Testis (tissue), 2 donors: ENCODE measurements at regions not wholly inside any gene's neighbourhood (a gene's known extent, or its start where the extent isn't known, plus 50 kb on each side); places are given as distances from the start of the nearest gene placed in this dataset.

Source experiments
- DNase-seq: peaks from one replicate; pipeline ENCODE4 v3.0.0-alpha.2; 2019
- H3K27ac ChIP-seq, 2 donors: fragments of 200-600 bp; sonication (generic); one replicate each; pipeline ENCODE4 v1.5.1; 2019
- H3K27me3 ChIP-seq: fragments of 200-600 bp; sonication (generic); one replicate; pipeline ENCODE4 v1.5.1; 2019
- H3K36me3 ChIP-seq: fragments of 200-600 bp; sonication (generic); one replicate; pipeline ENCODE4 v1.5.1; 2017; ENCODE audit warnings: low read depth; ENCODE audit errors: missing control alignments
- H3K4me1 ChIP-seq: fragments of 200-600 bp; sonication (generic); one replicate; pipeline ENCODE4 v1.5.1; 2019
- H3K4me3 ChIP-seq, 2 donors: fragments of 200-600 bp; sonication (generic); one replicate each; pipeline ENCODE4 v1.5.1; 2017 to 2019
- H3K9me3 ChIP-seq: fragments of 200-600 bp; sonication (generic); one replicate; pipeline ENCODE4 v1.5.1; 2017
- CTCF ChIP-seq, 3 experiments: fragments of 450-650 bp in 2 of 3; fragments of 200-600 bp in 1 of 3; sonication (generic) in 1 of 3; IDR thresholded peaks; one replicate each; pipeline ENCODE4 v1.5.1; 2016 to 2019; ENCODE audit warnings: antibody characterized with exemption in 3 of 3, mild to moderate bottlenecking in 2 of 3, moderate library complexity in 1 of 3
- POLR2A ChIP-seq: fragments of 450-650 bp; IDR thresholded peaks from one replicate; pipeline ENCODE4 v1.6.1; 2017; ENCODE audit warnings: antibody characterized with exemption, mild to moderate bottlenecking, moderate library complexity
- WGBS, 2 donors: methylation state at CpG; one replicate each; pipeline ENCODE4 v1.1.5; 2018; 5-methylcytosine and 5-hydroxymethylcytosine counted together
- intact Hi-C: fragments of 100-400 bp; cut with DNase I; formaldehyde crosslinking; loops from one replicate; pipeline ENCODE4 v1.15.1; 2023; ENCODE audit warnings: low total_unique reads

DNA sequence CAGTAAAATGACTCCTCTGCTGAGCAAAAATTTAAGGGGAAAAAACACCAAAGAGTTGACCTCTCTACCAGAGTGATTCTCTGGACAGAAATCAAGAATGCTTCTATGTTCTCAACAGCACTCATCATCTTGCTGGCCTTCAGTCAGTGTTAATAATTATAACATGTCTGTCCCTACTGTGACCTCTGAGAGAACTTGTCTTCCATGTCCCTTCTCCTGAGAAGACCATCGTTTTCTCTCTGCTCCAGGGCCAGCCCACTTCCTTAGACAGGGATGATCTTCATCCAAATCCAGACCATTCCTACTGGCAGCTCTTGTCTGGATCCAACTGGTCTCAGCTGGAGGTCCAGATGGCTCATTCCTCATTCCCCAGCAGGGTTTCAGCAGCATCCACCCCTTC lies 139.0 kb upstream of the NECTIN3 start:
- no peaks in the 10 kb centered on the region for H3K9me3 ChIP-seq
- 50 to 65% methylated on average over 1 of the region's 1 CpG for WGBS, 2 donors
- intact Hi-C loops: no loop called here
- H3K4me3 ChIP-seq: no peak overlapping the region
- H3K27me3 ChIP-seq: no peaks in the 10 kb centered on the region
- TF ChIP-seq POLR2A (no peak), CTCF (IDR thresholded peaks at IDR 0.05) (no peak)
- no peaks in the 10 kb centered on the region for H3K4me1 ChIP-seq
- no peak for DNase-seq
- H3K36me3 ChIP-seq: no peaks in the 10 kb centered on the region
- no peak overlapping the region for H3K27ac ChIP-seq

GRCh38 chr3:110933821-110934426 lies 137.7 kb upstream of the NECTIN3 start:
- no peak for DNase-seq
- intact Hi-C loops: no loop called here
- TF ChIP-seq POLR2A (no peak), CTCF (IDR thresholded peaks at IDR 0.05) (no peak)
- no peaks in the 10 kb centered on the region for H3K9me3 ChIP-seq
- H3K27me3 ChIP-seq: no peaks in the 10 kb centered on the region
- no peak overlapping the region for H3K27ac ChIP-seq
- 89 to 90% methylated on average over 4 of the region's 4 CpGs for WGBS, 2 donors
- H3K4me3 ChIP-seq: no peak overlapping the region
- no peaks in the 10 kb centered on the region for H3K36me3 ChIP-seq
- no peaks in the 10 kb centered on the region for H3K4me1 ChIP-seq

- Histone ChIP-seq H3K27ac (no peak overlapping the region), H3K4me3 (no peak overlapping the region), H3K4me1 (no peaks in the 10 kb centered on the region), H3K27me3 (no peaks in the 10 kb centered on the region), H3K36me3 (no peaks in the 10 kb centered on the region), H3K9me3 (no peaks in the 10 kb centered on the region)
- TF ChIP-seq POLR2A: no peak
- no peak for TF ChIP-seq CTCF (IDR thresholded peaks at IDR 0.05)
- no peak for DNase-seq
- intact Hi-C loops: no loop called here
Observed at GRCh38 chr3:110938629-110939028, 133.0 kb upstream of the NECTIN3 start.

- Histone ChIP-seq H3K27ac (no peak overlapping the region), H3K27me3 (no peaks in the 10 kb centered on the region), H3K4me1 (no peaks in the 10 kb centered on the region), H3K36me3 (no peaks in the 10 kb centered on the region), H3K9me3 (no peaks in the 10 kb centered on the region), H3K4me3 (no peak overlapping the region)
- no peak for DNase-seq
- WGBS, 2 donors: 71 to 75% methylated on average over 1 of the region's 1 CpG
- TF ChIP-seq POLR2A: no peak
- no peak for TF ChIP-seq CTCF (IDR thresholded peaks at IDR 0.05)
- intact Hi-C loops: no loop called here
Observed at GRCh38 chr3:110940055-110940454, 131.6 kb upstream of the NECTIN3 start.

DNA sequence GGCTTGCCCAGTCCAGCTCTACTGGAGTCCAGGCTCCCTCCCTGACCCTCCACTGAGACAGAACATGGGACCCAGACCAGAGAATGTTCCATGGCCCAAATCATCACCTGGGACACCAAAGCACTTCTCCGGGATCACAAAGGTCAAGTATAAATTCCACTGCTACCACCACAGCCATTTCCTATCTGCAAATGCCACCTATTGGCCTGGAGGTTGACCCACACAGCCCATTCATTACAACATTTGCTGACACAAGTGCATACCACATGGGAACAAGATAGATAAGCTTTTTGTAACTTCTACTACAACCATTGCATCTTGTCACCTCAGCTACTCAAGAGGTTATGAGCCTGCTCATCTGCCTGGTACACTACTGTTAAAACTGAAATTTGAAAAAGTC lies 126.8 kb upstream of the NECTIN3 start:
- Histone ChIP-seq H3K4me3 (no peak overlapping the region), H3K27ac (no peak overlapping the region), H3K9me3 (no peaks in the 10 kb centered on the region), H3K36me3 (no peaks in the 10 kb centered on the region), H3K4me1 (no peaks in the 10 kb centered on the region), H3K27me3 (no peaks in the 10 kb centered on the region)
- intact Hi-C loops: no loop called here
- no peak for TF ChIP-seq CTCF (IDR thresholded peaks at IDR 0.05)
- no peak for TF ChIP-seq POLR2A
- DNase-seq: no peak
- WGBS, 2 donors: 88 to 100% methylated on average over 1 of the region's 1 CpG
